GM18508 (cell line): ENCODE measurements at regions not wholly inside any gene's neighbourhood (a gene's known extent, or its start where the extent isn't known, plus 50 kb on each side); places are given as distances from the start of the nearest gene placed in this dataset.
"Not testable (repeated sequence)": the region's sequence is repeated elsewhere in the genome, so short reads cannot be mapped to it uniquely, and the experiment has no call there.

ENCODE experiments used
- ATAC-seq: cut with Tn5 transposase; IDR thresholded peaks from one replicate; pipeline ENCODE4 v1.9.1; 2021; ENCODE audit warnings: moderate number of reproducible peaks; ENCODE audit not compliant: insufficient read depth, unreplicated experiment

DNA sequence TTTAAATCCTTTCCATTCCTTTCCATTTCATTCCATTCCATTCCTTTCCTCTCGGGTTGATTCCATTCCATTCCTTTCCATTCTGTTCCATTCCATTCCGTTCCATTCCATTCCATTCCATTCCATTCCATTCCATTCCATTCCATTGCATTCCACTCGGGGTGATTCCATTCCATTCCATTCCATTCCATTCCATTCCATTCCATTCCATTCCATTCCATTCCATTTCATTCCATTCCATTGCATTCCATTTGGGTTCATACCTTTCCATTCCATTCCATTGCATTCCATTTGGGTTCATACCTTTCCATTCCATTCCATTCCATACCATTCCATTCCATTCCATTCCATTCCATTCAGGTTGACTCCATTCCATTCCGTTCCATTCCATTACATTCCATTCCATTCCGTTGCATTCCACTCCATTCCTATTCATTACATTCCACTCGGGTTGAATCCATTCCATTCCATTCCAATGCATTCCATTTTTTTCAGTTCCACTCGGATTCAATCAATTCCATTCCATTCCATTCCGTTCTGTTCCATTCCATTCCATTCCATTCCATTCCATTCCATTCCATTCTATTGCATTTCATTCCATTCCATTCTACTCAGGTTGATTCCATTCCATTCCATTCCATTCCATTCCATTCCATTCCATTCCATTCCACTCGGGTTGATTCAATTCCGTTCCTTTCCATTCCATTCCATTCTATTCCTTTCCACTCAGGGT lies 164.4 kb downstream of the CWH43 start:
- ATAC-seq: not testable (repeated sequence)

GRCh38 chr4:49153011-49153410 lies 166.9 kb downstream of the CWH43 start:
- ATAC-seq: not testable (repeated sequence)

DNA sequence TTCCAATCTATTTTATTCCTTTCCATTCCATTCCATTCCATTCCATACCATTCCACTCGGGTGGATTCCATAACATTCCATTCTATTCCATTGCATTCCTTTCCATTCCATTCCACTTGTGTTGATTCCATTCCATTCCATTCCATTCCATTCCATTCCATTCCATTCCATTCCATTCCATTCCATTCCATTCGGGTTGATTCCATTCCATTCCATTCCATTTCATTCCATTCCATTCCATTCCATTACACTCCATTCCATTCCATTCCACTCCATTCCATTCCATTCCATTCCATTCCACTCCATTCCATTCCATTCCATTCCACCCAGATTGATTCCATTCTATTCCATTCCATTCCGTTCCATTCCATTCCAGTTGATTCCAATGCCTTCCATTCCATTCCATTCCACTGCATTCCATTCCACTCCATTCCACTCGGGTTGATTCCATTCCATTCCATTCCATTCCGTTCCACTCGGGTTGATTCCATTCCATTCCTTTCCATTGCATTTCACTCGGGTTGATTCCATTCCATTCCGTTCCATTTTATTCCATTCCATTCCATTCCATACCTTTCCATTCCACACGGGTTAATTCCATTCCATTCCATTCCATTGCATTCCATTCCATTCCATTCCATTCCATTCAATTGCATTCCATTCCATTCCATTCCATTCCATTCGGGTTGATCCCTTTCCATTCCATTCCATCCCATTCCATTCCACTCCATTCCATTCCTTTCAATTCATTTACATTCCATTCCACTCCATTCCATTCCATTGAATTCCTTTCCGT lies 168.4 kb downstream of the CWH43 start:
- ATAC-seq: peak; percentile 48

DNA sequence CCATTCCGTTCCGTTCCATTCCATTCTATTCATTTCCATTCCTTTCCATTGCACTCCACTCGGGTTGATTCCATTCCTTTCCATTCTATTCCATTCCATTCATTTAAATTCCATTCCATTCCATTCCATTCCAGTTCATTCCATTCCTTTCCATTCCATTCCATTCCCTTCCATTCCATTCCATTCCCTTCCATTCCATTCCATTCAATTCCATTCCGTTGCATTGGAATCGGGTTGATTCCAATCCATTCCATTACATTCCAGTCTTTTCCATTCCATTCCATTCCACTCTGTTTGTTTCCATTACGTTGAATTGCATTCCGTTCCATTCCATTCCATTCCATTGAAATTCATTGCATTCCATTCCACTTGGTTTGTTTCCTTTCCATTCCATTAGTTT lies 169.2 kb downstream of the CWH43 start:
- ATAC-seq: not testable (repeated sequence)

DNA sequence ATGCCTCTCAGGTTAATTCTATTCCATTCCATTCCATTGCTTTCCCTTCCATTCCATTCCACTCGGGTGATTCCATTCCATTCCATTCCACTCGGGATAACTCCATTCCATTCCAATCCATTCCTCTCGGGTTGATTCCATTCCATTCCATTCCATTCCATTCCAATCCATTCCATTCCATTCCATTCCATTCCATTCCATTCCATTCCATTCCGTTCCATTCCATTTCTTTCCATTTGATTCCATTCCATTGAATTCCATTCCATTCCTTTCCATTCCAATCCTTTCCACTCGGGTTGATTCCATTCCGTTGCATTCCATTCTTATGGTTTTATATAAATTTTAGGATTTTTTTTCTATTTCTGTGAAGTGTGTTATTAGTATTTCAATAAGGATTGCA lies 170.2 kb downstream of the CWH43 start:
- ATAC-seq: not testable (repeated sequence)

- ATAC-seq: not testable (repeated sequence)
Measured at GRCh38 chr4:49157630-49158029, 171.6 kb downstream of the CWH43 start.

DNA sequence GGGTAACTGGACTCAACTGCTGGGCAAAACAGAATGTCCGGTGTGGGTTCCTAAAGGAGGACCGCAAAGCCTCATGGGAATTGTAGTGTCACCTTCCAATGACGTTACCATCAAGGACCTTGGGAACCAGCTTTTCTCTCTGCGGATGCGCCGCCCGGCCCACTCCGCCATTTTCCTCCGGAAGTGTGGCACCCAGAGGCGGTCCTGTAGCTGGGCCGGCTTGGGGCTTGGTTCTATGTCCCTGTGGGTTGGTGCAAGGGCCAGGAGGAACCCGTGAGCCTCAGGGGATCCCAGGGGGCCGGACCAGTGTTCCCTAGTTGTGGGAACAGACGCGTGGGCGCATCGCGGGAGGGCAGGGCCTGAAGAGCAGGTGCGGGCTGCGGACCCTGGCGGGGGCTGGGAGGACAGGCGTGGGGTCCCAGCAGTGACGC lies 175.1 kb downstream of the CWH43 start:
- not testable (repeated sequence) for ATAC-seq

- not testable (repeated sequence) for ATAC-seq
Measured at GRCh38 chr4:49164916-49165315, 178.8 kb downstream of the CWH43 start.

DNA sequence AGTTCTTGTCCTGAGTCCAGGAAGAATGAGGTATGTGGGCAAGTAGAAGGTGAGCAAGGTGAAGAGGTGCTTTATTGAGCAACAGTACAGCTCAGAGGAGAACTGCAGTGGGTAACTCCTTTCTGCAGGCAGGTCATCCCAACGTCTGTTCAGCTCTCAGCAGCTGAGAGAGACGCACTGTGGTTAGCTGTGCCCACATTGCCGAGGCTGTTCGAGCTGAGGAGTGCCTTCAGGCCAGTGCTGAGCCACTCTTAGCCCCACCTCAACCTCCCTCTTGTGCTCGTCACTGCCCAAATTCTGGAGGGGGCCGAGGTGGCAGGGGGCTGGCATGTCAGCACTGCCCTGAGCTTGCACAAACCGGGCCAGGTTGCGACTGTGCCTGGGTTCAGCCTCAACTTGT lies 191.8 kb downstream of the CWH43 start:
- not testable (repeated sequence) for ATAC-seq

DNA sequence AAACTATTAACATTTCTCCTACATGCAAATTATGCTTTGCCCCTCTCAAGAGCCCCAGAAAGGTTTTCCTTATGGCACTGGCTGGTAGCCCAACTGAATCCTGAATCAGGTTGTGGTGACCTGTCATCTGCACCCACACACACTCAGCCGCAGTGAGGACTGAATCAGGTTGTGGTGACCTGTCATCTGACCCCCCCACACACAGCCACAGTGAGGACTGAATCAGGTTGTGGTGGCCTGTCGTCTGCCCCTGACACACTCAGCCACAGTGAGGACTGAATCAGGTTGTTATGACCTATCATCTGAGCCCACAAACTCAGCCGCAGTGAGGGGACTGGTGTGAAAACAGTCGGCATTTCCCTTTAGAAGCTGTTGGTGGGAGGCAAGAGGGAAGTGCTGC lies 195.0 kb downstream of the CWH43 start:
- ATAC-seq: not testable (repeated sequence)

- not testable (repeated sequence) for ATAC-seq
Measured at GRCh38 chr4:49211396-49212194, 225.5 kb downstream of the CWH43 start.

DNA sequence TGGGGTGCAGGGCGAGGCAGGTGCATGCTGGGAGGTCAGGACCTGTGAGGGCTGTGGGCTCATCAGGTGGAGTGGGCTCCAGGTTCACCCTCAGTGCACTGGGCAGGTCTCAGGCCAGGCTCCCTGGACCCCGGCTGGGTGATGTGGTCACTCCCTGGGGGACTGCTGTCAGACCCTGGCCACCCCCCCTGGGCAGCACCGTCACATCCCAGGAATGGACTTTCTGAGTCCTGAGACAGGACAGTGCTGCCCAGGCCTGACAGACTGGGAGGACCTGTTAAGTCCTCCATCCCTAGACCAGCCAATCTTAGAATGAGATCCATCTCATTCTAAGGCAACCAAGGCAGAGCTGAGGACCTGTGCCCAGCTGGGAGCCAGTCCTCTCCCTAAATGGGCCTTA lies 227.2 kb downstream of the CWH43 start:
- not testable (repeated sequence) for ATAC-seq

- ATAC-seq: not testable (repeated sequence)
Measured at GRCh38 chr4:49213750-49214149, 227.7 kb downstream of the CWH43 start.

DNA sequence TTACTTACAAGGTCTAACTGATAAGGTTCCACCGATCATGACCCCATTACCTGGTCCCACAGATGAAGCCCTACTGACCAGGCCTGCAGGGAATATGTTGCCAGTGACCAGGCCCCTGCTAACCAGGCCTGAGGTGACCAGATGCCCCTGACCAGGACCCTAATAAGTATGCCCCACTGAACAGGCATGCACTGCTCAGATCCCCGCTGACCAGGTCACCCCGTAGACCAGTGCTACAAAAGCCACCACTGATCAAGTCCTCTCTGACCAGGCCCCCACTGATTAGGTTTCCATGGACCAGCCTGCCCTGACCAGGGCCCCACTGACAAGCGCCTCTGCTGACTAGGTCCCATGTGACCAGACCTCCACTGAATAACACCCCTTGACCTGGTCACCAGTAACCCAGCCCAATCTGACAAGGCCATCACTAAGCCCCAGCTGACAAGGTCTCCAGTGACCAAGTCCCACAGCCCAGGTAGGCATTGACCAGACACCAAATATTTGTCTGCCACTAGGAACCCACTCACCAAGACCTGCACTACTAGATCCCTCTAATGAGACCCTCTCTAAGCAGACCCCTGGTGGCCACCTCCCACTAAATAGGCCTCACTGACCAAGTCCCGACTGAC lies 228.5 kb downstream of the CWH43 start:
- ATAC-seq: not testable (repeated sequence)

GRCh38 chr4:49215082-49215479 lies 229.0 kb downstream of the CWH43 start:
- not testable (repeated sequence) for ATAC-seq

DNA sequence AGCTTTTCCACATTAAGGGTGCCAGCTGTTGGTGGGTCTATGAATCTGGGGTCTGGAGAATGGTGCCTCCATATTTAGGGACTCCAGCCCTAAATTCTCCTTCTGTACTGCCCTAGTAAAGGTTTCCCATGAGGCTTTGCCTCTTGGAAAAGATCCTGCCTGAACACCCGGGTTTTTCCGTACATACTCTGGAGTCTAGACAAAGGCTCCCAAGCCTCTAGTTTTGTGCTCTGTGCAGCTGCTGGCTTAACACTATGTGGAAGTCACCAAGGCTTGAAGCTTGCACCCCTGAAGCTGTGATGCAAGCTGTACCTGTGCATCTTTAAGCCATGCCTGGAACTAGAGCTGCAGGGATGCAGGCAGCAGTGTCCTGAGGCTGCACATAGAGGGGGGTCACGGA lies 230.5 kb downstream of the CWH43 start:
- ATAC-seq: not testable (repeated sequence)

DNA sequence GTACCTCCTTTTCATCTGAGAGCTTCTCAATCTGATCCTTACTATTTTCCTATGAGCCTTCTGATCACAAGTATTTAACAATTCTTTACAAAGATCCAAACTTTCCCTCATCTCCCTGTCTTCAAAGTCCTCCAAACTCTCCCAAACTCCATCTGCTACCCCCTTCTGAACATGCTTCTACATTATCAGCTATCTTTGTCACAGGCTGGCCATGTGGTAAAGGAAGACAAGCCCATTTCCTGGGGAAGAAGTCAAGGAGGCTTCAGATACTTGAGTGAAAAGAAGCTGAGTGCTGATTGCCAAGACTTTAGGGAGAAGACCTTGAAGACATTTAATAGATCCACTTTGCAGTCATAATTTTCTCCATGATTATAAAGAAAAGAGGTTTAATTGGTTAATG lies 231.4 kb downstream of the CWH43 start:
- no peak for ATAC-seq

DNA sequence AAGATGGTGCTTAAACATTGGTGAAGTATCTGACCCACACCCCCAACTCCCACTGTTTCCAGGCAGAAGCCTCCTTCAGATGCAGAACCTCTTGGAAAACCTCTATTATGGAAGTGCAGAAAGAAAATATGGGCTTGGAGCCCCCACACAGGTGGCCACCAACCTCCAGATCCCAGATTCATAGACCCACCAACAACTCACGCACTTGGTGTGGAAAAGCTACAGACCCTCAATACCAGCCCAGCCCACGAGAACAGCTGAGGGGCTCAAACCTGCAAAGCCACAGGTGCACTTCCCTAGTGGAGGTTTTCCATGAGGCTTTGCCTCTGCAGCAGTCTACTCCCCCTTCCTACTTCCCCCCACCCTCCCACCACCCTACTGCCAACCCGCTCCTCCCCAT lies 232.0 kb downstream of the CWH43 start:
- ATAC-seq: not testable (repeated sequence)

GRCh38 chr4:49218931-49219330 lies 232.9 kb downstream of the CWH43 start:
- not testable (repeated sequence) for ATAC-seq
